Sciatic nerve (tissue), 2 donors: ENCODE measurements at regions not wholly inside any gene's neighbourhood (a gene's known extent, or its start where the extent isn't known, plus 50 kb on each side); places are given as distances from the start of the nearest gene placed in this dataset.
A peak's percentile ranks its signal among the peaks of the same experiment; 100 is the strongest.

Experiments used
- ATAC-seq: fragments of 200-7000 bp; cut with Tn5 transposase; one replicate; pipeline ENCODE4 v1.9.1; 2020; ENCODE audit warnings: mild to moderate bottlenecking, moderate library complexity
- DNase-seq: peaks from one replicate; pipeline ENCODE4 v3.0.0-alpha.2; 2020; ENCODE audit warnings: low spot score
- intact Hi-C: fragments of 100-400 bp; cut with DNase I; formaldehyde crosslinking; loops from one replicate; pipeline ENCODE4 v1.14.2; 2022
- donor health status: DM: no; HTN: no; CAD: no.
- donor health status: DM: no; HTN: no; CAD: no.

DNA sequence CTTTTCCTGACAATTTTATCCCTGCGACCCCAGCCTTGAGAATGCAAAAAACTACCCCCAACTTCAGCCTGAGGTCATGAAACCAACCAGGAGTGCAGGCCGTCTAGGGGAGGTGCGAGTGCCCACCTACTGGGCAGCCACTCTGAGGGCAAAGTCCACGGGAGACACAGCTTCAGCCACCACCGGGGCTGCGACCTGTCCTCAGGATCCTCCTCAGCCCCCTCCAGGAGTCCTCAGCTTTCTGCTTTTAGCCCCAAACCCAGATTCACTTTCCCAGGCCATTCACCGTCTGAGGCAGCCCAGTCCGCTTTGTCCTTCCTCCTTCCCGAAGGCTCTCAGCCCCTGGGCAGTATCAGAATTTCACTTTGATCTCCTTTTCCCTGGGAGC is 210.2 kb upstream of the TNP1 start:
- intact Hi-C loops: no loop called here
- ATAC-seq (no peak), DNase-seq (no peak)

DNA sequence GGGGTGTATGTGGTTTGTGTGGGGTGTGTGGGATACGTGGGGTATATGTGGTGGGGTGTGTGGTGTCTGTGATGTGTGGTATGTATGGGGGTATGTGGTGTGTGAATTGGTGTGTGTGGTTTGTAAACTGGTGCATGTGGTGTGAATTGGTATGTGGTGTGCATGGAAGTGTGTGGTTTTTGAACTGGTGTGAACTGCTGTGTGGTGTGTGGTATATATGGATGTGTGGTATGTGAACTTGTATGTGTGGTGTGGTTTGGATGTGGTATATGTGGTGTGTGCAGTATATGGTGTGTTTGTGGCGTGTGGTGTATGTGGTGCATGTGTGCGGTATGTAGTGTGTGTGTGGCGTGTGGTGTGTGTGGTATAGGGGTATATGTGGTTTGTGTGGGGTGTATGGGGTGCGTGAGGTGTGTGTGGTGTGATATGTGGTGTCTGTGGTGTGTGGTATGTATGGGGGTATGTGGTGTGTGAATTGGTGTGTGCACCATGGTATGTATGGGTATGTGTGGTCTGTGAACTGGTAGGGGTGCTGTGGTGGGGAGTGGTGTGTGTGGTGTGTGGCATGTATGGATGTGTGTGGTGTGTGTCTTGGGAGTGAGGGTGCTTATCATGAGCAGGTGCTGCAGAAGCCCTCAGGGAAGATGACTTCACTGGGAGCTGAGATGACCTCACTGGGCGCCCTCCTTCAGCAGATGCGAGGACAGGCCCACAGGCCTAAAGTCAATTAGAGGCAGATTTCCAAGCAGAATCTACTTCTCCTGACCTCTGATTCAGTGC is 209.6 kb upstream of the TNP1 start:
- ATAC-seq (no peak), DNase-seq (no peak)
- intact Hi-C loops: no loop called here

DNA sequence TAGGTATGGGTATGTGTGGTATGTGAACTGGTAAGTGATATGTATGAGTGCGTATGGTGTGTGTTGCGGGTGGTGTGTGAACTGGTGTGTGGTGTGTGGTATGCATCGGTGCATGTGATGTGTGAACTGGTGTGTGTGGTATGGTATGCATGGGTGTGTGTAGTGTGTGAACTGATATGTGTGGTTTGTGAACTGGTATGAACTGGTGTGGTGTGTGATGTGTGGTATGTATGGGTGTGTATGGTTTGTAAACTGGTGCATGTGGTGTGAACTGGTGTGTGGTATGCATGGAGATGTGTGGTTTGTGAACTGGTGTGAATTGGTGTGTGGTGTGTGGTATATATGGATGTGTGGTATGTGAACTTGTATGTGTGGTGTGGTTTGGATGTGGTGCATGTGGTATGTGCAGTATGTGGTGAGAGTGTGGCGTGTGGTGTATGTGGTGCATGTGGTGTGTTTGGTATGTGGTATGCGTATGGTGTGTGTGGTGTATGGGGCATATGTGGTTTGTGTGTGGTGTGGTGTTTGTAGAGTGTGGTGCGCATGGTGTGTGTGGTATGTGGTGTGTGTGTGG is 208.9 kb upstream of the TNP1 start:
- intact Hi-C loops: no loop called here
- ATAC-seq: no peak
- DNase-seq: no peak

- intact Hi-C loops: no loop called here
- DNase-seq: no peak
These were observed 207.9 kb upstream of the TNP1 start for GRCh38 chr2:217067787-217068186.

GRCh38 chr2:217066510-217067270 is 206.8 kb upstream of the TNP1 start:
- ATAC-seq (no peak), DNase-seq (no peak)
- intact Hi-C loops: no loop called here

More at GRCh38 chr2:217067787-217068186, 207.9 kb upstream of the TNP1 start:
- ATAC-seq: no peak

- ATAC-seq: peak; percentile 38
- intact Hi-C loops: no loop called here
These were observed 206.0 kb upstream of the TNP1 start for GRCh38 chr2:217065695-217066405.

GRCh38 chr2:217065012-217065290 is 205.1 kb upstream of the TNP1 start:
- peak; percentile 12 for ATAC-seq
- DNase-seq: no peak
- intact Hi-C loops: no loop called here

More at GRCh38 chr2:217065695-217066405, 206.0 kb upstream of the TNP1 start:
- DNase-seq: no peak

- peak; percentile 78 for ATAC-seq
- intact Hi-C loops: loop anchor here (5.0 kb wide), 1 partner anchor 92 kb away; no protein-coding TSS in a partner anchor
- DNase-seq: no peak
These were observed 204.6 kb upstream of the TNP1 start for GRCh38 chr2:217064234-217065011.

DNA sequence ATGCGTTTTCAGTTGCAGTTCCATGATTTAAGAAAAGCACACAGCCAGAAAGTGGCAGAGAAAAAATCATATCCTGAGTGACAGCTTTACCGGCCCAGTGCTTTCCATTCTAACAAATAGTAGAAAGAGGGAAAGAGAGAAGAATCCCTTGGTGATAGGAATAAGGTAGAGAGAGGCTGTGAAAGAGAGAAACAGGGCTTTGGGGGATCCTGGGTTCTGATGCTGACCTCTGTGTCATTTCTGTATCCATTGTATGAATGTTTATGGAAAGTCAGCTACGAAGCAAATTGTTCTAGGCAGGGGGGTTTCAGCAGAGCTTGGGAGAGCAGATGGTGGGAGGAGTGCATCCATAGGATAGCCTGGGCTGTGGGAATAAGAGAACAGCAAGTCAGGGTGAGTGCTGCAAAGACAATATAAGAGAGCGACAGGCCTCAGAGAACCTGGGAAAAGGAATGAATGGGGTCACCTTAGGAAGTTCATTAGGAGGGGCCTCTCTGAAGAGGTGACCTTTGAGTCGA is 203.4 kb upstream of the TNP1 start:
- intact Hi-C loops: loop anchor here (5.0 kb wide), 1 partner anchor 91 kb away; no protein-coding TSS in a partner anchor
- DNase-seq (no peak), ATAC-seq (no peak)

GRCh38 chr2:217062768-217063167 is 202.9 kb upstream of the TNP1 start:
- no peak for DNase-seq
- intact Hi-C loops: loop anchor here (5.0 kb wide), 1 partner anchor 90 kb away; no protein-coding TSS in a partner anchor
- no peak for ATAC-seq

DNA sequence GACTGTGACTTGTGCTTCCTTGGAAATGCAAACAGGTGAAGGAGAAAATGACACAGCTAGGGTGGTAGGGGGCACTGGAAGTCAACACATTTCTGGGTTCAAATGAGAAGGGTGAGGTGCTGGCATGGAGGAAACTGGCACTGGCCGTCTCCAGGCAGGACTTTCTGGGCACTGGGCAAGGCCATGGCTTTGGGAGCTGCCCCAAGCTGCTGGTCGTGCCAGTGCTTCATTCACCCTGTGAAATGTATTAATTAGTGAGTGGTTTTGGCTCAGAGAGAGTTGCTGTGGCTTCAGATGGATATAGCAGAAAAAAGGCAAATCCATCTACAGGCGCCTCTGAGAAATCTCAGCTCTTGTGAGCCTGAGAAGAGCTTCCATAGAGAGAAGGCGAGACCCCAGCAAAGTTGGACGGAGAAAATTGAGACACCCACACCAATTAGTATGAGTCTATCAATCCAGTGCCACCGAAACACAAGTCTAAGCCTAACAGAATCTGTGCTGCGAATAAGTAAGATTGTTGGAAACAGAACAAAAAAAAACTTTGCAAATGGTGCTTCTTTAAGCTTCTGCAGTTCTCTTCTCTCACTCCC is 202.1 kb upstream of the TNP1 start:
- intact Hi-C loops: loop anchor here (5.0 kb wide), 1 partner anchor 90 kb away; no protein-coding TSS in a partner anchor
- no peak for ATAC-seq
- no peak for DNase-seq

DNA sequence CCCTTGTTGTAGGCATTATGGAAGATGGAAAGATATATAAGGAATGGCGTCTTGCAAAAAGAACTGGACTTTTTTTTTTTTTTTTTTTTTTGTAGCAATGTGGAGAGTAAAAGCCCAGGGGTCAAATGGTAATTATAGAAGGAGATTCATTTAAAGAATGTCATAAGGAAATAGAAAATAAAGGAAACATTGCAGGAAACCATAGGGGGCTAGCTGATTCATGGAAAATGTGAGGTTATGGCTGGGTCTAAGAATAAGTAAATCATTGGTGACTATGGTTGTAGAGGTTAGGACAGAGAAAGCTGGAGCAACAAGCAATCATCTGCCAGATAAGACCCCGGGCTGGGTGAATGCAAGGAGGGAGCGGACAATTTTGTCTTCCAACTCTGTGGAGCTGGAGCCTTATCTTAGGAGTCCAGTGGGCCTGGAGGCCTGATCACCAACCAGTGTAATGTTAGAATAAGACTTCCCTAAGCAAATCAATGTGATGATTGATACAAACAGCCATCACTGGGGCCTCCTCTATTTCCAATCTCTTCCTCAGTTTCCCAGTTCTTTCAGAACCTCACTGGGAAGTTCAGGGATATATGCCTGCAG is 201.2 kb upstream of the TNP1 start:
- no peak for DNase-seq
- no peak for ATAC-seq
- intact Hi-C loops: loop anchor here (5.0 kb wide), 1 partner anchor 89 kb away; no protein-coding TSS in a partner anchor

GRCh38 chr2:217060516-217060915 is 200.7 kb upstream of the TNP1 start:
- ATAC-seq: no peak
- no peak for DNase-seq
- intact Hi-C loops: loop anchor here (5.0 kb wide), 1 partner anchor 88 kb away; no protein-coding TSS in a partner anchor

DNA sequence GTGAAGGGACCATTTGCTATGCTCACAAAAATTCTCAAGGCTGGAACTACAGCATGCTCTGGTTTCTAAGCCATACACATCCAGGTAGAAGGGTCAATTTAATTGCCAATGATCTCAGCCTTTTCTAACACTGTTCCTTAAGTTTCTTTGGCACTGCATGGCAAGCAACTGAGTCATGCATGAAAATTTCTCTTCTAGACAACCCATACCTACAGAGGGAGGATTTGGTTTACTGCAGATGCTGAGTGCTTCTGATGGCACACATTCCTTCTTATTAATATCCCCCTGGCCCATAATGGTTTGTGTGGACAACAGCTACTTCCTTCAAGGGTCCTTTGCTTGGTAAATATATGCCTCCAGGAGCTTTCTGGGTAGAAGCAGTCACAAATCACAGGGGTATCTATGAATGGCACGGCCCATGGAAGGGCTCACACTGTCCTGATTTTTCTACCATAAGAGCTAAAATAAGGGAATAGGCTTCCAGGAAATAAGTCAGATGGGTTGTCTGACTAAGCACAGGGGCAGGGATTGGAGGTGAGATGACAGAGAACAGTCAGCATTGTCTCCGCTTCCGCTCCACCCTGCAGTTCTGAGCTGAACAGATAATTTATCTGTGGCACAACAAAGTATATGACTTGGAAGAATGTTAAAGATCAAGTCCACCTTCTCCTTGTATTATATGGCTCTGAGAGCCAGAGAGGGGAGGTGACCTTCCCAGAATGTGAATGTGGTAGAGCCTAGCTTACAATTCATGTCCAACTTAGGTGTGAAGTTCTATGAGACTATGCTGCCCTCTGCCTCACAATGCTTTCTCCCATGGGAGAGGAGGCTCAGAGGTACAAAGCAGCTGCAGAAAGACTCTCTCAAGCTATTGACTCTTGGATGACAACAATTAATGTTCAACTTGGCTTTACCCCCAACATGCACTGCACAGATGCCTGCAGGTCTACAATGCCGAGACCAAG is 199.2 kb upstream of the TNP1 start:
- intact Hi-C loops: no loop called here
- ATAC-seq (no peak), DNase-seq (no peak)

- no peak for ATAC-seq
- no peak for DNase-seq
- intact Hi-C loops: no loop called here
These were observed 197.9 kb upstream of the TNP1 start for GRCh38 chr2:217057773-217058172.

GRCh38 chr2:217055624-217056023 is 195.8 kb upstream of the TNP1 start:
- DNase-seq: no peak
- intact Hi-C loops: no loop called here
- ATAC-seq: no peak

GRCh38 chr2:217054791-217055190 is 194.9 kb upstream of the TNP1 start:
- DNase-seq (no peak), ATAC-seq (no peak)
- intact Hi-C loops: no loop called here
